ENCODE measurements at regions not wholly inside any gene's neighbourhood (a gene's known extent, or its start where the extent isn't known, plus 50 kb on each side); places are given as distances from the start of the nearest gene placed in this dataset.

DNA sequence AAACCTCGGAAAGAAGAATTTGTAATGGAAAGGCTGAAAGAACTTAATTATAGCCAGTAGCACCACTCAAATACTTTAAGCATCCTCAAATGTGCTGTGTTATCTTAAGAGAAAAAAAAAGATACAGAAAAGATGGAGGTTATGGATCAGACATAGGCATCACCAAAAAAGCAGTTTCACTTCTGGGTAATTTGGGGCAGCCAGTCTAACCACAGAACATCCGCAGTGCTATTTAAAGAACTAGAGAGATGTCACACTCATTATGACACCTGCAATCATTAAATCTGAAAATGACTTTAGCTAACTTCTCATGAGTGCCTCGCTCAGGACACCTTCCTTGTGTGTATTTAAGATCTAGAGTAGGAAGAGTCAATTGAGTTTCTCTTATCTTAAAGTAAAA lies 211.8 kb downstream of the RBM26 start:
- no peak for TF ChIP-seq POLR2AphosphoS5 (IDR thresholded peaks at IDR 0.05)
- TF ChIP-seq CTCF (IDR thresholded peaks at IDR 0.05) = no peak

All from gastroesophageal sphincter (tissue), 3 donors.